ENCODE measurements at regions not wholly inside any gene's neighbourhood (a gene's known extent, or its start where the extent isn't known, plus 50 kb on each side); places are given as distances from the start of the nearest gene placed in this dataset.

DNA sequence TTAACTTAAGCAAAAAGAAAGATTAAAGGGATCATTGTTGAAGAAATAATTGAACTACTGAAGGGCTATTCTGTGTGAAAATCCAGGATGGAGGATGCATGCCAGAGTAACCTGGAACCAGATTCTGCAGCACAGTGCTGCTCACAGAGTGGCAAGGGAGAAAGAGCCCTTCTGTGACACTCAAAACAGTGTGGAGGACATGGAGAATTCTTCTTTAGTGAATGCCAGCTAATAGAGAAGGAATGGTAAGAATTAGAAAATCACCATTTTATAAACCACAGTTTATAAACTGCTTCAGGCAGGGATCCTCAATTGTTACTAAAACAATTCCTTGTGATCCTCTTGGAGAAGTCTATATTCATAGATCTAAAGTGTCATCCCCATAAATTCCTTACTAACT lies 70.4 kb upstream of the ARHGEF26 start:
- Histone ChIP-seq H3K9me3 (no peaks in the 10 kb centered on the region), H3K4me3 (no peak overlapping the region), H3K27me3 (no peaks in the 10 kb centered on the region), H3K36me3 (no peaks in the 10 kb centered on the region), H3K9ac (ENCODE audit: low read depth in 2 of 2, low read length in 2 of 2) (no peak overlapping the region), H3K4me1 (no peaks in the 10 kb centered on the region), H3K27ac (no peak overlapping the region)
- TF ChIP-seq, protein P1, sequence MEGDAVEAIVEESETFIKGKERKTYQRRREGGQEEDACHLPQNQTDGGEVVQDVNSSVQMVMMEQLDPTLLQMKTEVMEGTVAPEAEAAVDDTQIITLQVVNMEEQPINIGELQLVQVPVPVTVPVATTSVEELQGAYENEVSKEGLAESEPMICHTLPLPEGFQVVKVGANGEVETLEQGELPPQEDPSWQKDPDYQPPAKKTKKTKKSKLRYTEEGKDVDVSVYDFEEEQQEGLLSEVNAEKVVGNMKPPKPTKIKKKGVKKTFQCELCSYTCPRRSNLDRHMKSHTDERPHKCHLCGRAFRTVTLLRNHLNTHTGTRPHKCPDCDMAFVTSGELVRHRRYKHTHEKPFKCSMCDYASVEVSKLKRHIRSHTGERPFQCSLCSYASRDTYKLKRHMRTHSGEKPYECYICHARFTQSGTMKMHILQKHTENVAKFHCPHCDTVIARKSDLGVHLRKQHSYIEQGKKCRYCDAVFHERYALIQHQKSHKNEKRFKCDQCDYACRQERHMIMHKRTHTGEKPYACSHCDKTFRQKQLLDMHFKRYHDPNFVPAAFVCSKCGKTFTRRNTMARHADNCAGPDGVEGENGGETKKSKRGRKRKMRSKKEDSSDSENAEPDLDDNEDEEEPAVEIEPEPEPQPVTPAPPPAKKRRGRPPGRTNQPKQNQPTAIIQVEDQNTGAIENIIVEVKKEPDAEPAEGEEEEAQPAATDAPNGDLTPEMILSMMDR (IDR thresholded peaks at IDR 0.05): no peak
- intact Hi-C loops (cut with DNase I): no loop called here
- DNase-seq: no peak

DNA sequence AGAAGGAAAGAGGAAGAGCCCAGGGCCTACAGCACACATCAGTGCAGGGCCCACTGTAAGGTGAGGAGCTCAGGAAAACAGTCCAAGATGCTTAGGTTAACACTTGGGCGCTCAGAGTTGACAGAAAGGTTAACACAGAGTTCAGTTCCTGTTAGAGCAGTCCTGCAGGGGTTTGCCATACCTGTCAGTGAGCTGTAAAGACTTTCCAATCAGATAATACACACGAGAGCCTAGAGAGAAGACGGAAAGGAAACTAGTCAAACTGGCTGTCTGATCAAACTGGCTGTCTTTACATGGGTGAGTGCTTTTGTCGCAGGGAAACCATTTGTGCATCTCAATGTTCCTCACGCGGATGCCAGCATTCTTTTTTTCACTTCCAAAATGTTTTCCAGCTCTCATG lies 61.4 kb upstream of the ARHGEF26 start:
- intact Hi-C loops (cut with DNase I): no loop called here
- no peak for DNase-seq
- H3K27me3 ChIP-seq: no peaks in the 10 kb centered on the region
- TF ChIP-seq, protein P1 (IDR thresholded peaks at IDR 0.05): no peak
- no peaks in the 10 kb centered on the region for H3K9me3 ChIP-seq
- no peaks in the 10 kb centered on the region for H3K36me3 ChIP-seq
- H3K4me3 ChIP-seq: no peak overlapping the region
- H3K9ac ChIP-seq (ENCODE audit: low read depth in 2 of 2, low read length in 2 of 2): no peak overlapping the region
- no peaks in the 10 kb centered on the region for H3K4me1 ChIP-seq
- no peak overlapping the region for H3K27ac ChIP-seq

DNA sequence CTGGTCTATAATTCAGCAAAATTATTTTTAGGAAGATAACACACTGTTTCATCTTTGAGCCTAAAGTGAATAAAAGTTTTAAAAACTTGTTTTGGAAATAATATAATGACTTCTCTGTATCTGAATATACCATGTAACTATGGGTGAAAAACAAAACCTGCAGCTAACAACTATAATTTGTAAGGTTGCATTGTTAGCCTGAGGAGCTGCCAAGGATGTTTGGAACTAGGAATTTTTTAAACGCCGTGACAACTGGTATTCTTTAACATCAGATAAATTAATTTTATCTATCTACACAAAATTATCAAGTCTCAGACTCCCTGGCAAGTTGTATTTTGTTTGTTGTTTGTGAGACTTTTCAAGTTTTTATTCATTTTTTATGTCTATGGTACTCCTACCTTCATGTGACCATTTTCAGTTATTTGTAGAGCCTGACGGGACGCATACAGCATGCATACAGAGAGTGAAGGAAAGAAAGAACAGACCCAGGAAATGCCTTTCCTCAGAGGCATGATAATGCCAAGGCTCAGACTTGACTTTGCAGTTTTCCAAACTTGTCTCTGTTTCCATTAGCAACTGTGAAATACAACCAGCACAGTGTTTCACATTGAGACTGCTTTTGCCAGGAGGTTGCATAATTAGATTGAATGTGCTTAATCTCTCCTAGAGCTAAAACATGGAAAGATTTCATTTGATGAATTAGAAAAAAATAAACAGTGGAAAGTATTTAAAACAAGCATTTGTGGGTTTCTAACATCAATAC lies 60.8 kb upstream of the ARHGEF26 start:
- Histone ChIP-seq H3K9me3 (no peaks in the 10 kb centered on the region), H3K4me3 (no peak overlapping the region), H3K27me3 (no peaks in the 10 kb centered on the region), H3K27ac (no peak overlapping the region), H3K4me1 (no peaks in the 10 kb centered on the region), H3K36me3 (no peaks in the 10 kb centered on the region), H3K9ac (ENCODE audit: low read depth in 2 of 2, low read length in 2 of 2) (no peak overlapping the region)
- intact Hi-C loops (cut with DNase I): no loop called here
- no peak for DNase-seq
- TF ChIP-seq, protein P1 (IDR thresholded peaks at IDR 0.05): no peak

DNA sequence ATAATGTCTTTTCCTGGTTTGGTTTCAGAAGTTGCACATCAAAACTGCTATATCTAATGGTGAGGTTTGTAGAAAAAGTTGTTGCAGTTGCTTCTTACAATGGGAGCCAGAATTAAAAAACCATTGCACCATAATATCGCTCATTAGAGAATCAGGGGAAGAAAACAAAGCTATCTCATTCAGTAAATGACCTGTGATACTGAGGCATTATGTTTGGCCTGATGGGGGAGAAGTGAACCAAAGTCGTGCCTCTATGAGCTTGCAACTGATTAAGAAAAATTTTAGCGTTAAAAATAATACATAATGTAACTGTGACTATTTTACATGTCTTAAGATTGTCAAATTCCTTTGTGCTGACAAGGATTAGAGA lies 60.2 kb upstream of the ARHGEF26 start:
- Histone ChIP-seq H3K27me3 (no peaks in the 10 kb centered on the region), H3K4me3 (no peak overlapping the region), H3K9ac (ENCODE audit: low read depth in 2 of 2, low read length in 2 of 2) (no peak overlapping the region), H3K27ac (no peak overlapping the region), H3K9me3 (no peaks in the 10 kb centered on the region), H3K4me1 (no peaks in the 10 kb centered on the region), H3K36me3 (no peaks in the 10 kb centered on the region)
- intact Hi-C loops (cut with DNase I): no loop called here
- TF ChIP-seq, protein P1 (IDR thresholded peaks at IDR 0.05): no peak
- no peak for DNase-seq

DNA sequence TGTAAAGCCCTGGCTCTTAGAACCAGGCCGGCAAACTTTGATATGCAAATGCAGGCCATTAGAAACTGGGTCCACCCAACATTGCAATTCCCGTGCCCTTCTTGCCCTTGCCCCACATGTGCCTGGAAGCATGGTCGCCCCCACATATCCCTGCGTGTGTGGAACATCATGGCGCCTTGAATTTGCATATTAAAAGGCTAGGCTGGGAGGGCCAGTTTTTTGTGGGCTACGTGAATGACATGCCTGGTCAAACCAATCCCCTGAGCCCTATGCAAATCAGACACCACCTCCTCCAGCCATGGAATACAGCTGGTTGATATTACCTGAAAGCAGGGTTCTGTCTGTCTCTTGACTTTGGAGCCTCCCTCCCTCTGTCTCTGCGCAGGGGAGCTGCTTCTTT lies 58.7 kb upstream of the ARHGEF26 start:
- H3K9me3 ChIP-seq: no peaks in the 10 kb centered on the region
- H3K9ac ChIP-seq (ENCODE audit: low read depth in 2 of 2, low read length in 2 of 2): no peak overlapping the region
- DNase-seq: no peak
- H3K4me1 ChIP-seq: no peaks in the 10 kb centered on the region
- H3K27me3 ChIP-seq: no peaks in the 10 kb centered on the region
- H3K36me3 ChIP-seq: no peaks in the 10 kb centered on the region
- H3K4me3 ChIP-seq: no peak overlapping the region
- TF ChIP-seq, protein P1 (IDR thresholded peaks at IDR 0.05): no peak
- intact Hi-C loops (cut with DNase I): no loop called here
- no peak overlapping the region for H3K27ac ChIP-seq

All from colonic mucosa (tissue), 4 donors.